ENCODE measurements at regions not wholly inside any gene's neighbourhood (a gene's known extent, or its start where the extent isn't known, plus 50 kb on each side); places are given as distances from the start of the nearest gene placed in this dataset.
"Not testable (repeated sequence)": the region's sequence is repeated elsewhere in the genome, so short reads cannot be mapped to it uniquely, and the experiment has no call there.

- DNase-seq (no peak), ATAC-seq (peak; percentile 77 to 86)
- intact Hi-C loops (cut with DNase I), result no loop called here
- H3K27me3 ChIP-seq (ENCODE audit: low read depth), result no peaks in the 10 kb centered on the region
- H3K36me3 ChIP-seq, result no peaks in the 10 kb centered on the region
- no peak for TF ChIP-seq CTCF (IDR thresholded peaks at IDR 0.05)
- H3K4me3 ChIP-seq, result no peak overlapping the region
- no peaks in the 10 kb centered on the region for H3K9me3 ChIP-seq
- no peak overlapping the region for H3K27ac ChIP-seq
- H3K4me1 ChIP-seq, result no peaks in the 10 kb centered on the region
Observed at GRCh38 chr4:122086338-122087065, 65.6 kb upstream of the BLTP1 start.

- no peaks in the 10 kb centered on the region for H3K27me3 ChIP-seq (ENCODE audit: low read depth)
Observed at GRCh38 chr4:122083989-122084388, 68.1 kb upstream of the BLTP1 start.

GRCh38 chr4:122083351-122083750 lies 68.8 kb upstream of the BLTP1 start:
- no peak overlapping the region for H3K4me3 ChIP-seq
- intact Hi-C loops (cut with DNase I), result no loop called here
- no peaks in the 10 kb centered on the region for H3K36me3 ChIP-seq
- no peak for TF ChIP-seq CTCF (IDR thresholded peaks at IDR 0.05)
- H3K27ac ChIP-seq, result no peak overlapping the region
- no peak for DNase-seq
- H3K4me1 ChIP-seq, result no peaks in the 10 kb centered on the region
- no peaks in the 10 kb centered on the region for H3K27me3 ChIP-seq (ENCODE audit: low read depth)
- no peak for ATAC-seq
- H3K9me3 ChIP-seq, result no peaks in the 10 kb centered on the region

More at GRCh38 chr4:122083989-122084388, 68.1 kb upstream of the BLTP1 start:
- H3K4me1 ChIP-seq, result no peaks in the 10 kb centered on the region
- no peak for TF ChIP-seq CTCF (IDR thresholded peaks at IDR 0.05)
- H3K36me3 ChIP-seq, result no peaks in the 10 kb centered on the region
- H3K4me3 ChIP-seq, result no peak overlapping the region
- no peak for ATAC-seq
- intact Hi-C loops (cut with DNase I), result no loop called here
- DNase-seq, result no peak
- no peaks in the 10 kb centered on the region for H3K9me3 ChIP-seq
- no peak overlapping the region for H3K27ac ChIP-seq

GRCh38 chr4:122082661-122083060 lies 69.5 kb upstream of the BLTP1 start:
- Histone ChIP-seq H3K27me3 (ENCODE audit: low read depth) (no peaks in the 10 kb centered on the region), H3K9me3 (no peaks in the 10 kb centered on the region), H3K4me3 (no peak overlapping the region), H3K4me1 (no peaks in the 10 kb centered on the region), H3K36me3 (no peaks in the 10 kb centered on the region), H3K27ac (no peak overlapping the region)
- ATAC-seq (no peak), DNase-seq (no peak)
- intact Hi-C loops (cut with DNase I), result no loop called here
- no peak for TF ChIP-seq CTCF (IDR thresholded peaks at IDR 0.05)

GRCh38 chr4:122077653-122078052 lies 74.5 kb upstream of the BLTP1 start:
- H3K27me3 ChIP-seq (ENCODE audit: low read depth); H3K36me3 ChIP-seq; H3K9me3 ChIP-seq; H3K27ac ChIP-seq; DNase-seq; H3K4me1 ChIP-seq; intact Hi-C loops (cut with DNase I); H3K4me3 ChIP-seq: not testable (repeated sequence)
- ATAC-seq, result peak in 1 of 2 donors; percentile 51

- H3K27me3 ChIP-seq (ENCODE audit: low read depth); H3K9me3 ChIP-seq; H3K36me3 ChIP-seq; DNase-seq; intact Hi-C loops (cut with DNase I); H3K27ac ChIP-seq; H3K4me3 ChIP-seq; ATAC-seq; H3K4me1 ChIP-seq: not testable (repeated sequence)
Observed at GRCh38 chr4:122076835-122077234, 75.3 kb upstream of the BLTP1 start.
